ENCODE measurements at regions not wholly inside any gene's neighbourhood (a gene's known extent, or its start where the extent isn't known, plus 50 kb on each side); places are given as distances from the start of the nearest gene placed in this dataset.

GRCh38 chr2:20914087-20914486, 91.2 kb upstream of the LDAH start:
- TF ChIP-seq CTCF (IDR thresholded peaks at IDR 0.05) (no peak), POLR2A (IDR thresholded peaks at IDR 0.05) (no peak)

All from heart left ventricle (tissue), 13 donors.